ENCODE measurements at regions not wholly inside any gene's neighbourhood (a gene's known extent, or its start where the extent isn't known, plus 50 kb on each side); places are given as distances from the start of the nearest gene placed in this dataset.

- Histone ChIP-seq H3K9me3 (replicated peaks; ENCODE audit: insufficient read depth, low read length) (no peaks in the 10 kb centered on the region), H3K27me3 (replicated peaks; ENCODE audit: insufficient read depth, low read length) (no peaks in the 10 kb centered on the region), H3K4me2 (ENCODE audit: low read depth, low read length) (no peak overlapping the region), H3K9ac (ENCODE audit: low read length) (no peak overlapping the region), H3K4me1 (ENCODE audit: low read length) (no peaks in the 10 kb centered on the region), H3K4me3 (ENCODE audit: low read length) (no peak overlapping the region), H3K9me2 (replicated peaks; ENCODE audit: insufficient read depth, low read length) (no peaks in the 10 kb centered on the region), H4K20me1 (ENCODE audit: insufficient read depth, low read length) (no peaks in the 10 kb centered on the region), H3K27ac (ENCODE audit: low read length) (no peak overlapping the region), H3F3A (ENCODE audit: insufficient read depth, low read length) (no peaks in the 10 kb centered on the region), H3K36me3 (replicated peaks; ENCODE audit: insufficient read depth, low read length) (no peaks in the 10 kb centered on the region), H2AFZ (ENCODE audit: low read length) (no peak overlapping the region), H3K79me2 (ENCODE audit: low read length) (no peaks in the 10 kb centered on the region)
- no peak for DNase-seq
- TF ChIP-seq EZH2phosphoT487 (IDR thresholded peaks at IDR 0.05; ENCODE audit: low read length): no peak
- TF ChIP-seq CTCF (IDR thresholded peaks at IDR 0.05; ENCODE audit: low read length): no peak
- no peak for TF ChIP-seq EZH2 (optimal IDR thresholded peaks at IDR 0.05; ENCODE audit: low read depth, low read length)
Observed at GRCh38 chr16:63092736-63093135, 1056.5 kb upstream of the CDH8 start.

- no peaks in the 10 kb centered on the region for H3K4me1 ChIP-seq (ENCODE audit: low read length)
- no peak overlapping the region for H2AFZ ChIP-seq (ENCODE audit: low read length)
- no peak overlapping the region for H3K9ac ChIP-seq (ENCODE audit: low read length)
- H3K36me3 ChIP-seq (replicated peaks; ENCODE audit: insufficient read depth, low read length): no peaks in the 10 kb centered on the region
- H3F3A ChIP-seq (ENCODE audit: insufficient read depth, low read length): no peaks in the 10 kb centered on the region
- H3K79me2 ChIP-seq (ENCODE audit: low read length): no peaks in the 10 kb centered on the region
- no peak for DNase-seq
- no peaks in the 10 kb centered on the region for H3K9me3 ChIP-seq (replicated peaks; ENCODE audit: insufficient read depth, low read length)
- no peaks in the 10 kb centered on the region for H4K20me1 ChIP-seq (ENCODE audit: insufficient read depth, low read length)
- no peaks in the 10 kb centered on the region for H3K9me2 ChIP-seq (replicated peaks; ENCODE audit: insufficient read depth, low read length)
- no peaks in the 10 kb centered on the region for H3K27me3 ChIP-seq (replicated peaks; ENCODE audit: insufficient read depth, low read length)
- TF ChIP-seq EZH2phosphoT487 (IDR thresholded peaks at IDR 0.05; ENCODE audit: low read length): no peak
- TF ChIP-seq CTCF (IDR thresholded peaks at IDR 0.05; ENCODE audit: low read length): no peak
- no peak for TF ChIP-seq EZH2 (optimal IDR thresholded peaks at IDR 0.05; ENCODE audit: low read depth, low read length)
- no peak overlapping the region for H3K27ac ChIP-seq (ENCODE audit: low read length)
- H3K4me3 ChIP-seq (ENCODE audit: low read length): no peak overlapping the region
- H3K4me2 ChIP-seq (ENCODE audit: low read depth, low read length): no peak overlapping the region
Observed at GRCh38 chr16:63082101-63082500, 1045.9 kb upstream of the CDH8 start.

GRCh38 chr16:63080746-63081145, 1044.5 kb upstream of the CDH8 start:
- Histone ChIP-seq H3K9me2 (replicated peaks; ENCODE audit: insufficient read depth, low read length) (no peaks in the 10 kb centered on the region), H3K4me1 (ENCODE audit: low read length) (no peaks in the 10 kb centered on the region), H3K4me3 (ENCODE audit: low read length) (no peak overlapping the region), H3K9me3 (replicated peaks; ENCODE audit: insufficient read depth, low read length) (no peaks in the 10 kb centered on the region), H3F3A (ENCODE audit: insufficient read depth, low read length) (no peaks in the 10 kb centered on the region), H3K36me3 (replicated peaks; ENCODE audit: insufficient read depth, low read length) (no peaks in the 10 kb centered on the region), H3K4me2 (ENCODE audit: low read depth, low read length) (no peak overlapping the region), H3K27me3 (replicated peaks; ENCODE audit: insufficient read depth, low read length) (no peaks in the 10 kb centered on the region), H4K20me1 (ENCODE audit: insufficient read depth, low read length) (no peaks in the 10 kb centered on the region), H3K27ac (ENCODE audit: low read length) (no peak overlapping the region), H3K9ac (ENCODE audit: low read length) (no peak overlapping the region), H2AFZ (ENCODE audit: low read length) (no peak overlapping the region), H3K79me2 (ENCODE audit: low read length) (no peaks in the 10 kb centered on the region)
- no peak for DNase-seq
- TF ChIP-seq EZH2phosphoT487 (IDR thresholded peaks at IDR 0.05; ENCODE audit: low read length) (no peak), CTCF (IDR thresholded peaks at IDR 0.05; ENCODE audit: low read length) (no peak), EZH2 (optimal IDR thresholded peaks at IDR 0.05; ENCODE audit: low read depth, low read length) (no peak)
